ENCODE measurements at regions not wholly inside any gene's neighbourhood (a gene's known extent, or its start where the extent isn't known, plus 50 kb on each side); places are given as distances from the start of the nearest gene placed in this dataset.

- no peak for TF ChIP-seq CTCF (IDR thresholded peaks at IDR 0.05; ENCODE audit: unreplicated experiment)
- Mint-ChIP-seq H3K27ac (ENCODE audit: unreplicated experiment) (no peak overlapping the region), H3K27me3 (ENCODE audit: unreplicated experiment) (no peaks in the 10 kb centered on the region), H3K4me3 (ENCODE audit: unreplicated experiment) (no peak overlapping the region), H3K36me3 (ENCODE audit: low read depth, unreplicated experiment) (no peaks in the 10 kb centered on the region), H3K4me1 (ENCODE audit: unreplicated experiment) (peaks cover 9% of the 10 kb centered on the region), H3K9me3 (ENCODE audit: unreplicated experiment) (no peaks in the 10 kb centered on the region)
- DNase-seq (ENCODE audit: low spot score), result no peak
Measured at GRCh38 chr13:38135592-38135991, 214.1 kb upstream of the UFM1 start.

GRCh38 chr13:38121267-38121666, 228.4 kb upstream of the UFM1 start:
- no peak for TF ChIP-seq CTCF (IDR thresholded peaks at IDR 0.05; ENCODE audit: unreplicated experiment)
- Mint-ChIP-seq H3K4me1 (ENCODE audit: unreplicated experiment) (no peaks in the 10 kb centered on the region), H3K27me3 (ENCODE audit: unreplicated experiment) (no peaks in the 10 kb centered on the region), H3K36me3 (ENCODE audit: low read depth, unreplicated experiment) (no peaks in the 10 kb centered on the region), H3K4me3 (ENCODE audit: unreplicated experiment) (no peak overlapping the region), H3K9me3 (ENCODE audit: unreplicated experiment) (no peaks in the 10 kb centered on the region), H3K27ac (ENCODE audit: unreplicated experiment) (no peak overlapping the region)
- DNase-seq (ENCODE audit: low spot score), result no peak

DNA sequence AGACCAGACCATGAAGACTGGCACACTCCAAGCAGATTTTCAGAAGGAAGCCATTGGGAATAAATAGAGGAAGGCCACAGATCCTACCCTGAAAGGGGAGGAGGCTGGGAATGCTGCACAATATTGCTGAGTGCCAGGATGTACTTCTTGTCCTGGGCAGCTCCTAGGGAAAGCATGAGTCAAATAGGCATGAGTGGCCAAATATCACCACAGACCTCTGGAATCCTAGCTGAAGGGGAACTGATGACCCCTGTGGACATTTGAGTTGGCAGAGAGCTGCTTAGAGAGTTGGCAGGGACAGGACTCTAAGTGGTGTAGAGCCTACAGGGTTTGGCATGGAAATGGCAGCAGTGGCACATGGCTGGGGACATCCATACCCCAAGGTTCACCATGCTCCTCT, 234.3 kb upstream of the TRPC4 start:
- Mint-ChIP-seq H3K36me3 (ENCODE audit: low read depth, unreplicated experiment) (no peaks in the 10 kb centered on the region), H3K27ac (ENCODE audit: unreplicated experiment) (no peak overlapping the region), H3K27me3 (ENCODE audit: unreplicated experiment) (no peaks in the 10 kb centered on the region), H3K4me1 (ENCODE audit: unreplicated experiment) (peaks cover 11% of the 10 kb centered on the region), H3K4me3 (ENCODE audit: unreplicated experiment) (no peak overlapping the region), H3K9me3 (ENCODE audit: unreplicated experiment) (no peaks in the 10 kb centered on the region)
- DNase-seq (ENCODE audit: low spot score), result no peak
- TF ChIP-seq CTCF (IDR thresholded peaks at IDR 0.05; ENCODE audit: unreplicated experiment), result no peak

DNA sequence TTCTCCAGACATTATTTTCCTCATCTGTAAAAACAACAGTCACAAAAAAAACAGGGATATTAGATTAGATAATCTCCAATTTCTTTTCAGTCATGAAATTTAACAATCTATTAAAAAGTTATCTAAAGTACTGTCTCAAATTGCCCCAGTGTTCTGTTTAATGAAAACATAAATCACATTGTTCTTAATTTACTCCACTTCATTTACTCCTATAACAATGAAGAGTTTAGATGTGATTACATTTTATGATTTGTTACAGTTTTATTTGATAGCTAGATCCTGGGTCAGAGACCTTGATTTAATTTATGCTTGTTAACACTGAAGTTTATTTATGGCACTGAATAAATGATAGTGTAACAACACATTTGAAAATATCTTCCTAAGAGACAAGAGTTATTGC, 230.2 kb upstream of the TRPC4 start:
- DNase-seq (ENCODE audit: low spot score), result no peak
- Mint-ChIP-seq H3K27me3 (ENCODE audit: unreplicated experiment) (no peaks in the 10 kb centered on the region), H3K4me1 (ENCODE audit: unreplicated experiment) (no peaks in the 10 kb centered on the region), H3K36me3 (ENCODE audit: low read depth, unreplicated experiment) (no peaks in the 10 kb centered on the region), H3K27ac (ENCODE audit: unreplicated experiment) (no peak overlapping the region), H3K9me3 (ENCODE audit: unreplicated experiment) (no peaks in the 10 kb centered on the region), H3K4me3 (ENCODE audit: unreplicated experiment) (no peak overlapping the region)
- no peak for TF ChIP-seq CTCF (IDR thresholded peaks at IDR 0.05; ENCODE audit: unreplicated experiment)

GRCh38 chr13:38093425-38093824, 223.9 kb upstream of the TRPC4 start:
- no peak for TF ChIP-seq CTCF (IDR thresholded peaks at IDR 0.05; ENCODE audit: unreplicated experiment)
- no peaks in the 10 kb centered on the region for H3K9me3 Mint-ChIP-seq (ENCODE audit: unreplicated experiment)
- no peak for DNase-seq (ENCODE audit: low spot score)
- no peak overlapping the region for H3K4me3 Mint-ChIP-seq (ENCODE audit: unreplicated experiment)
- no peak overlapping the region for H3K27ac Mint-ChIP-seq (ENCODE audit: unreplicated experiment)
- H3K27me3 Mint-ChIP-seq (ENCODE audit: unreplicated experiment), result no peaks in the 10 kb centered on the region
- H3K36me3 Mint-ChIP-seq (ENCODE audit: low read depth, unreplicated experiment), result no peaks in the 10 kb centered on the region
- no peaks in the 10 kb centered on the region for H3K4me1 Mint-ChIP-seq (ENCODE audit: unreplicated experiment)

Measured in endothelial cell (in vitro differentiated cells).